Esophagus squamous epithelium (tissue), 4 donors: ENCODE measurements at regions not wholly inside any gene's neighbourhood (a gene's known extent, or its start where the extent isn't known, plus 50 kb on each side); places are given as distances from the start of the nearest gene placed in this dataset.

Experiments used
- POLR2A ChIP-seq, 4 donors: fragments of 450-650 bp; IDR thresholded peaks; one replicate each; pipeline ENCODE4 v1.6.1; 2017; ENCODE audit warnings: antibody characterized with exemption in 4 of 4, mild to moderate bottlenecking in 4 of 4, moderate library complexity in 3 of 4
- TF ChIP-seq, protein P1 (sequence below), 6 experiments: fragments of 450-650 bp in 4 of 6; fragments of 200-600 bp in 2 of 6; sonication (generic) in 2 of 6; IDR thresholded peaks; one replicate each; pipeline ENCODE4 v1.5.1; 2016 to 2019; ENCODE audit warnings: antibody characterized with exemption in 6 of 6, mild to moderate bottlenecking in 4 of 6, moderate library complexity in 4 of 6

DNA sequence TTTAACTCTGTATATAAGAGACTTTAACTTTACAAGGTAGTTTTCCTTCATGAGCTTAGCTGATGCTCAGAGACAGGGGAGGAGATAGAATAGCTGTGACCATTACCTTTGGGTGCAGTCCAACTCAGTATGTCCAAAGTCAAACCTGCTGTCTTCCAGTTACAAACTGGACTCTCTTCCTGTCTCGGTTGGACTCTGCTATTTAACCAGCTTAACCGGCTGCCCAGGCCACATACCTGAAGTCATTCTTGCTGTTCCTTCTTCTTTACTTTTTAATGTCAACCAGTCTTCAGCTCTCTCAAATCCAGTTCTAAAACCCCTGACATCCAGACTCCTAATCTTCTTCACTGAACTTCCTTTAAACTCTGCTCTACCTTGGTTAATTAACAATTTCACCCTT lies 138.3 kb upstream of the TSHZ2 start:
- TF ChIP-seq, protein P1, sequence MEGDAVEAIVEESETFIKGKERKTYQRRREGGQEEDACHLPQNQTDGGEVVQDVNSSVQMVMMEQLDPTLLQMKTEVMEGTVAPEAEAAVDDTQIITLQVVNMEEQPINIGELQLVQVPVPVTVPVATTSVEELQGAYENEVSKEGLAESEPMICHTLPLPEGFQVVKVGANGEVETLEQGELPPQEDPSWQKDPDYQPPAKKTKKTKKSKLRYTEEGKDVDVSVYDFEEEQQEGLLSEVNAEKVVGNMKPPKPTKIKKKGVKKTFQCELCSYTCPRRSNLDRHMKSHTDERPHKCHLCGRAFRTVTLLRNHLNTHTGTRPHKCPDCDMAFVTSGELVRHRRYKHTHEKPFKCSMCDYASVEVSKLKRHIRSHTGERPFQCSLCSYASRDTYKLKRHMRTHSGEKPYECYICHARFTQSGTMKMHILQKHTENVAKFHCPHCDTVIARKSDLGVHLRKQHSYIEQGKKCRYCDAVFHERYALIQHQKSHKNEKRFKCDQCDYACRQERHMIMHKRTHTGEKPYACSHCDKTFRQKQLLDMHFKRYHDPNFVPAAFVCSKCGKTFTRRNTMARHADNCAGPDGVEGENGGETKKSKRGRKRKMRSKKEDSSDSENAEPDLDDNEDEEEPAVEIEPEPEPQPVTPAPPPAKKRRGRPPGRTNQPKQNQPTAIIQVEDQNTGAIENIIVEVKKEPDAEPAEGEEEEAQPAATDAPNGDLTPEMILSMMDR (IDR thresholded peaks at IDR 0.05): no peak
- no peak for TF ChIP-seq POLR2A (IDR thresholded peaks at IDR 0.05)
